GM19238 (cell line): ENCODE measurements at regions not wholly inside any gene's neighbourhood (a gene's known extent, or its start where the extent isn't known, plus 50 kb on each side); places are given as distances from the start of the nearest gene placed in this dataset.

Experiments
- DNase-seq: peaks from one replicate; pipeline ENCODE4 v3.0.0; 2011; ENCODE audit warnings: low spot score; ENCODE audit not compliant: insufficient read length

DNA sequence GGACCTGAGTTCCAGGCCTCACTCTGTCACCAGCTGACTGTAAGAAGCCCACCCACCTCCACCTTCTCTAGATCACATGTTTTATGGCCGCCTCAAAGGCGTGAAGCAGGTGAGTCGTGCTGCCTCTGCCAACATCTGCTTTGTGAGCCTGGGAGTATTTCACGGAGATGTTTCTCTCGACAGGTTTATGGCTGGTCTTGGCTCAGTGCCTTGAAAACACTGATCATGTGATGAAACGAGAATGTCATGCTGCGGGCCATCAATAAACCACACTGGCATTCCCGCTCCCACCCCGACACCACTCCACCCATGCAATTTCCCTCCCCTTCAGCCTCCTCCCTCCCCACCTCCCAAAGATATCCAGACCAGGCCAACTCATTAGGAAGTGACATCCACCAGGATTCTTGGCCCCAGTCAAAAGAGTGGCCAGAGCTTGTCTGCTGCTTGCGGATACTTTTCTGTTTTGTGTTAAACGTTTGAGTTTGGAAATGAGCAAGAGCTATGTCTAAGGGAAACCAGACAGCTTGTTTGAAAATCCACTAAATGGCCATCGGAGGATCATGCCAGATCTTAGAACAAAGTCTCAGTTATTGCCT is 53.8 kb upstream of the NTF3 start:
- no peak for DNase-seq

DNA sequence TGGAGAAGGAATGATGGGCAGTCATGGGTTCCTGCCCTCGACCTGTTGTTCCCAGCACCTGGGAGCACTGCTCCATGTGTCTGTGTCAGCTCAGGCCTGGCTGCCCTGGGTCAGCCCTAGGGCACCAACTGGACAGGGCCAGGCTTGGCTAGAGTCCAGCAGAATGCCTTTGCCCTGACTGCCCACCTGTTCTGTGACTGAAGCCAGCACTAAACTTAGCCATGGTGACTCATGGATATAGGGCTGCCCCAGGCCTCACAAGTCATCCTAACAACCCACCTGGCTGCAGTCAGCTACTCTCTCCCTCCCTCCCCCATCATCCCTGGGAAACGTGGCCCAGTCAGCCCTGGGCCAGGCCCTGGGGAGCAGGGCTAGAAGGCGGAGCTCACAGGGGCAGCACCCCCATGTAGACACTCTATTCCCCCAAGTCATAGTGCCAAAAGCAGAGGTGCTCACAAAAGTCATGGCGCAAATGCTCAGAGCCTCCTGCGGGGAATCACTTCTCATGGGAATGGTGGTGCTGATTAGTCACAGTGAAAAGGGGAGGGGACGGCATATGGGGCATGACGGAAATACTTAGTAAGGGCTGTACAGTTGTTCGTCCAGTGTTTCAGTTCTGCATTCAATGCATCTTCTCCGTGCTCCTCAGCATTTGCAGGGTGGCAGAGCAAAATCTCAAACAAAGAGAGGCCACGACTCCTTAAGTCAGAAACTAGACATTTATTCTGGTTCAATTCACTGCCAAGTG is 52.0 kb upstream of the NTF3 start:
- DNase-seq: no peak
